HUES48 (cell line): ENCODE measurements at regions not wholly inside any gene's neighbourhood (a gene's known extent, or its start where the extent isn't known, plus 50 kb on each side); places are given as distances from the start of the nearest gene placed in this dataset.

Experiments
- H3K27ac ChIP-seq: one replicate; pipeline ENCODE4 v1.7.0; 2013; ENCODE audit warnings: low read depth, low read length, inconsistent platforms
- H3K27me3 ChIP-seq: 2 replicates; pipeline ENCODE4 v1.6.1; 2013; ENCODE audit warnings: mild to moderate bottlenecking, low read length; ENCODE audit not compliant: control insufficient read depth, insufficient read depth
- H3K36me3 ChIP-seq: 2 replicates; pipeline ENCODE4 v1.6.1; 2013; ENCODE audit warnings: low read length; ENCODE audit not compliant: control insufficient read depth, insufficient read depth
- H3K4me1 ChIP-seq: 2 replicates; pipeline ENCODE4 v1.6.1; 2013; ENCODE audit warnings: mild to moderate bottlenecking, low read length; ENCODE audit not compliant: control insufficient read depth, insufficient read depth
- H3K4me3 ChIP-seq: 2 replicates; pipeline ENCODE4 v1.5.1; 2013; ENCODE audit warnings: mild to moderate bottlenecking, low read depth, low read length
- H3K9ac ChIP-seq: 2 replicates; pipeline ENCODE4 v1.6.1; 2013; ENCODE audit warnings: mild to moderate bottlenecking, low read depth, low read length, moderate library complexity
- H3K9me3 ChIP-seq: 2 replicates; pipeline ENCODE4 v1.6.1; 2013; ENCODE audit warnings: low read length; ENCODE audit not compliant: control insufficient read depth, insufficient read depth

- Histone ChIP-seq H3K27me3 (no peaks in the 10 kb centered on the region), H3K36me3 (no peaks in the 10 kb centered on the region), H3K9ac (no peak overlapping the region), H3K4me1 (no peaks in the 10 kb centered on the region), H3K27ac (no peak overlapping the region), H3K4me3 (no peak overlapping the region), H3K9me3 (no peaks in the 10 kb centered on the region)
These were observed 280.6 kb upstream of the RTL1 start for GRCh38 chr14:101184104-101184455.

- H3K36me3 ChIP-seq = no peaks in the 10 kb centered on the region
- no peak overlapping the region for H3K4me3 ChIP-seq
- H3K9ac ChIP-seq = no peak overlapping the region
- no peaks in the 10 kb centered on the region for H3K4me1 ChIP-seq
- no peaks in the 10 kb centered on the region for H3K9me3 ChIP-seq
- no peak overlapping the region for H3K27ac ChIP-seq
- H3K27me3 ChIP-seq = no peaks in the 10 kb centered on the region
These were observed 281.1 kb upstream of the RTL1 start for GRCh38 chr14:101184572-101184971.

GRCh38 chr14:101185073-101185835 is 281.7 kb upstream of the RTL1 start:
- Histone ChIP-seq H3K4me3 (no peak overlapping the region), H3K4me1 (no peaks in the 10 kb centered on the region), H3K9me3 (no peaks in the 10 kb centered on the region), H3K9ac (no peak overlapping the region), H3K36me3 (no peaks in the 10 kb centered on the region), H3K27me3 (no peaks in the 10 kb centered on the region), H3K27ac (no peak overlapping the region)

- H3K9me3 ChIP-seq = no peaks in the 10 kb centered on the region
- no peak overlapping the region for H3K4me3 ChIP-seq
- H3K27me3 ChIP-seq = no peaks in the 10 kb centered on the region
- H3K27ac ChIP-seq = no peak overlapping the region
- no peak overlapping the region for H3K9ac ChIP-seq
- no peaks in the 10 kb centered on the region for H3K36me3 ChIP-seq
- H3K4me1 ChIP-seq = no peaks in the 10 kb centered on the region
These were observed 282.4 kb upstream of the RTL1 start for GRCh38 chr14:101185946-101186345.

GRCh38 chr14:101186544-101186943 is 283.0 kb upstream of the RTL1 start:
- Histone ChIP-seq H3K27me3 (no peaks in the 10 kb centered on the region), H3K36me3 (no peaks in the 10 kb centered on the region), H3K27ac (no peak overlapping the region), H3K9ac (no peak overlapping the region), H3K4me3 (no peak overlapping the region), H3K4me1 (no peaks in the 10 kb centered on the region), H3K9me3 (no peaks in the 10 kb centered on the region)

GRCh38 chr14:101186992-101187815 is 283.7 kb upstream of the RTL1 start:
- H3K36me3 ChIP-seq = no peaks in the 10 kb centered on the region
- no peak overlapping the region for H3K9ac ChIP-seq
- no peak overlapping the region for H3K27ac ChIP-seq
- H3K4me3 ChIP-seq = no peak overlapping the region
- no peaks in the 10 kb centered on the region for H3K4me1 ChIP-seq
- no peaks in the 10 kb centered on the region for H3K27me3 ChIP-seq
- no peaks in the 10 kb centered on the region for H3K9me3 ChIP-seq

- Histone ChIP-seq H3K4me3 (no peak overlapping the region), H3K9me3 (no peaks in the 10 kb centered on the region), H3K36me3 (no peaks in the 10 kb centered on the region), H3K27ac (no peak overlapping the region), H3K9ac (no peak overlapping the region), H3K27me3 (no peaks in the 10 kb centered on the region), H3K4me1 (no peaks in the 10 kb centered on the region; the same call in 1 of the 2 replicates)
These were observed 284.5 kb upstream of the RTL1 start for GRCh38 chr14:101187816-101188570.

GRCh38 chr14:101188571-101188915 is 285.0 kb upstream of the RTL1 start:
- Histone ChIP-seq H3K4me1 (peaks cover 3% of the 10 kb centered on the region; the same call in 1 of the 2 replicates), H3K9ac (no peak overlapping the region), H3K36me3 (no peaks in the 10 kb centered on the region), H3K4me3 (no peak overlapping the region), H3K27ac (no peak overlapping the region), H3K9me3 (no peaks in the 10 kb centered on the region), H3K27me3 (no peaks in the 10 kb centered on the region)

GRCh38 chr14:101189266-101189665 is 285.7 kb upstream of the RTL1 start:
- Histone ChIP-seq H3K27ac (no peak overlapping the region), H3K9ac (no peak overlapping the region), H3K36me3 (no peaks in the 10 kb centered on the region), H3K27me3 (no peaks in the 10 kb centered on the region), H3K9me3 (no peaks in the 10 kb centered on the region), H3K4me3 (no peak overlapping the region), H3K4me1 (peaks cover 7% of the 10 kb centered on the region)

GRCh38 chr14:101189962-101190560 is 286.5 kb upstream of the RTL1 start:
- Histone ChIP-seq H3K27ac (no peak overlapping the region), H3K4me1 (peaks cover 12% of the 10 kb centered on the region), H3K27me3 (no peaks in the 10 kb centered on the region), H3K9me3 (no peaks in the 10 kb centered on the region), H3K4me3 (no peak overlapping the region), H3K36me3 (no peaks in the 10 kb centered on the region), H3K9ac (no peak overlapping the region)
